Pancreas (tissue), 10 donors: ENCODE measurements at regions not wholly inside any gene's neighbourhood (a gene's known extent, or its start where the extent isn't known, plus 50 kb on each side); places are given as distances from the start of the nearest gene placed in this dataset.

Experiments
- ATAC-seq, 4 donors: fragments of 200-7000 bp; cut with Tn5 transposase; one replicate each; pipeline versions ENCODE4 v1.8.0 to v1.9.1; 2020; ENCODE audit warnings: mild to moderate bottlenecking in 4 of 4, moderate library complexity in 4 of 4
- DNase-seq, 6 donors: peaks; one replicate each; pipeline ENCODE4 v3.0.0-alpha.2; 2020
- FAIRE-seq: peaks from 2 replicates; lab custom pipeline; 2012; peaks lifted over from hg19 to GRCh38; lab: Jason Lieb, UNC
- H3K27ac ChIP-seq, 4 donors: fragments of 200-600 bp; sonication (generic); 1 replicate in 3 of 4; 2 replicates in 1 of 4; pipeline versions ENCODE4 v1.5.0 to v1.8.0; 2020
- H3K27me3 ChIP-seq, 4 donors: fragments of 200-600 bp; one replicate each; pipeline ENCODE4 v1.8.0; 2021
- H3K36me3 ChIP-seq, 3 donors: fragments of 200-600 bp; sonication (generic) in 1 of 3; one replicate each; pipeline versions ENCODE4 v1.5.0 to v1.8.0; 2020 to 2021
- H3K4me1 ChIP-seq, 3 donors: fragments of 200-600 bp; one replicate each; pipeline ENCODE4 v1.8.0; 2021
- H3K4me3 ChIP-seq, 4 donors: fragments of 200-600 bp; sonication (generic) in 2 of 4; one replicate each; pipeline versions ENCODE4 v1.5.0 to v1.8.0; 2020 to 2021
- H3K9me3 ChIP-seq, 4 donors: fragments of 200-600 bp; one replicate each; pipeline ENCODE4 v1.8.0; 2021
- WGBS, 2 donors: extraction: QIAGEN DNeasy Blood & Tissue Kit; methylation state at CpG; one replicate each; pipeline ENCODE4 v1.1.7; 2013; 5-methylcytosine and 5-hydroxymethylcytosine counted together
- intact Hi-C, 3 donors: fragments of 100-400 bp; cut with DNase I; formaldehyde crosslinking; loops; one replicate each; pipeline versions ENCODE4 v1.11.1 to v1.14.2; 2022
- TF ChIP-seq, protein P1 (sequence below), 4 donors: fragments of 200-600 bp; sonication (generic) in 3 of 4; IDR thresholded peaks; one replicate each; pipeline versions ENCODE4 v1.5.0 to v1.8.0; 2021; ENCODE audit warnings: antibody characterized with exemption in 4 of 4
- donor health status: healthy with polysubstance abuse.
- donor health status: DM: no; HTN: no; CAD: no; lungs with moderate emphysema.
- donor health status: DM: no; HTN: no; CAD: no.
- donor health status: control.
- donor health status: control.
- donor health status: Bipolar disorder and iron deficiency.
- donor health status: DM: yes; HTN: yes; CAD: no.
- donor health status: DM: no; HTN: no; CAD: no.
- donor health status: DM: no; HTN: no; CAD: no.
- donor health status: DM: yes; HTN: yes; CAD: no.

DNA sequence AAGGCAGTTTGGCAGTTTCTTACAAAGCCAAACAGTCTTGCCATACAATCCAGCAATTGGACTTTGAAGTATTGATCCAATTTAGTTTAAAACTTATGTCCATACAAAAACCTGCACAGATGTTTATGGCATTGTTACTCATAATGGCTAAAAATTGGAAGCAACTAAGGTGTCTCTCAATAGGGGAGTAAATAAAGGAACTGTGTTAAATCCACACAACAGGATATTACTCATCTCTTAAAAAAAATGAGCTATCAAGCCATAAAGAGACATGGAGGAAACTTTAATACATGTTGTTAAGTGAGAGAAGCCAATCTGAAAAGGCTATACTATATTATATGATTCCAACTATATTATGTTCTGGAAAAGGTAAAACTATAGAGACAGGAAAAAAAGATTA lies 313.6 kb upstream of the CD180 start:
- TF ChIP-seq, protein P1, sequence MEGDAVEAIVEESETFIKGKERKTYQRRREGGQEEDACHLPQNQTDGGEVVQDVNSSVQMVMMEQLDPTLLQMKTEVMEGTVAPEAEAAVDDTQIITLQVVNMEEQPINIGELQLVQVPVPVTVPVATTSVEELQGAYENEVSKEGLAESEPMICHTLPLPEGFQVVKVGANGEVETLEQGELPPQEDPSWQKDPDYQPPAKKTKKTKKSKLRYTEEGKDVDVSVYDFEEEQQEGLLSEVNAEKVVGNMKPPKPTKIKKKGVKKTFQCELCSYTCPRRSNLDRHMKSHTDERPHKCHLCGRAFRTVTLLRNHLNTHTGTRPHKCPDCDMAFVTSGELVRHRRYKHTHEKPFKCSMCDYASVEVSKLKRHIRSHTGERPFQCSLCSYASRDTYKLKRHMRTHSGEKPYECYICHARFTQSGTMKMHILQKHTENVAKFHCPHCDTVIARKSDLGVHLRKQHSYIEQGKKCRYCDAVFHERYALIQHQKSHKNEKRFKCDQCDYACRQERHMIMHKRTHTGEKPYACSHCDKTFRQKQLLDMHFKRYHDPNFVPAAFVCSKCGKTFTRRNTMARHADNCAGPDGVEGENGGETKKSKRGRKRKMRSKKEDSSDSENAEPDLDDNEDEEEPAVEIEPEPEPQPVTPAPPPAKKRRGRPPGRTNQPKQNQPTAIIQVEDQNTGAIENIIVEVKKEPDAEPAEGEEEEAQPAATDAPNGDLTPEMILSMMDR (IDR thresholded peaks at IDR 0.05): no peak
- H3K4me1 ChIP-seq: no peaks in the 10 kb centered on the region
- no peak overlapping the region for H3K4me3 ChIP-seq
- H3K27ac ChIP-seq: no peak overlapping the region
- ATAC-seq: no peak
- no peaks in the 10 kb centered on the region for H3K27me3 ChIP-seq
- intact Hi-C loops: no loop called here
- FAIRE-seq: no peak
- no peaks in the 10 kb centered on the region for H3K9me3 ChIP-seq
- no peaks in the 10 kb centered on the region for H3K36me3 ChIP-seq
- DNase-seq: no peak

DNA sequence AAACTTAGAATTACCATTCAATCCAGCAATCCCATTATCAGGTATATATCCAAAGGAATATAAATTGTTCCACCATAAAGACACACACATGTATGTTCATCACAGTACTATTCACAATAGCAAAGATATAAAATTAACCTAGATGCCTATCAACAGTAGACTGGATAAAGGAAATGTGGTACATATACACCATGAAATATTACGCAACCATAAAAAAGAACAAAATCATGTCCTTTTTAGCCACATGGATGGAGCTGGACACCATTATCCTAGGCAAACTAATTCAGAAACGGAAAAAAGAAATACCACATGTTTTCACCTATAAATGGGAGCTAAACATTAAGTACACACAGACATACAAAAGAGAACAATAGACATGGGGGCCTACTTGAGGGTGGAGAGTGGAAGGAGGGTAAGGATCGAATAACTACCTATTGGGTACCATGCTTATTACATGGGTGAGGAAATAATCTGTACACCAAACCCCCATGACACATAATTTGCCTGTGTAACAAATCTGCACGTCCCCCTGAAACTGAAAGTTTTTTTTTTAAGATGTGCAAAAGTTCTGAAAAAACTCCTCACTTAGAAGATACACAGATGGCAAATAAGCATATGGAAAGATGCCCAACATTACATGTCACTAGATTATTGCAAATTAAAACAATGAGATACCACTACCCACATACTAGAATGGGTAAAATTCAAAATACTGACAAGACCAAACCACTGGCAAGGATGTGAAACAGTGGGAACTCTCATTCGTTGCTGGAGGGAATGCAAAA lies 313.0 kb upstream of the CD180 start:
- Histone ChIP-seq H3K4me3 (no peak overlapping the region), H3K4me1 (no peaks in the 10 kb centered on the region), H3K27ac (no peak overlapping the region), H3K36me3 (no peaks in the 10 kb centered on the region), H3K27me3 (no peaks in the 10 kb centered on the region), H3K9me3 (no peaks in the 10 kb centered on the region)
- no peak for DNase-seq
- 56 to 73% methylated on average over 5 of the region's 5 CpGs for WGBS, 2 donors
- no peak for ATAC-seq
- intact Hi-C loops: no loop called here
- FAIRE-seq: no peak
- TF ChIP-seq, protein P1 (IDR thresholded peaks at IDR 0.05): no peak

DNA sequence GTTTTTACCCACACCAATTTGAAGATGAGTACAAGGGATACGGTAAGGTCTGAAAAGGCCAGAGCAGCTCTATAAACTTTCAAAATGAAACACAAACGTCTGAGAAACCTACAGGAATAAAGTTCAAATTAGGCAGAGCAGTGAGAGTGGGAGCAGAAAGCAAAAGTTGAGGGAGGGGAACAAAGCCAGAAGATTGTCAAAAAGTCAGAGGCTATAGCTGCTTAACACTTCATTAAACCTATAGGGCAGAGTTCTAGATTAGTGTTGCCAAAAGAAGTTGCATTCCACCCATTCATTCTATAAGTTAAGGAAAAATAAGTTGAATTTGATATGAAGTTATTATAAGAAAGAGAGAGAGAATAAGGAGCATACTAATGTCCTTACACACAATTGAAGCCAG lies 309.6 kb upstream of the CD180 start:
- no peaks in the 10 kb centered on the region for H3K9me3 ChIP-seq
- H3K36me3 ChIP-seq: no peaks in the 10 kb centered on the region
- 67 to 76% methylated on average over 2 of the region's 2 CpGs for WGBS, 2 donors
- FAIRE-seq: no peak
- H3K27me3 ChIP-seq: no peaks in the 10 kb centered on the region
- H3K27ac ChIP-seq: no peak overlapping the region
- no peaks in the 10 kb centered on the region for H3K4me1 ChIP-seq
- ATAC-seq: no peak
- H3K4me3 ChIP-seq: no peak overlapping the region
- DNase-seq: no peak
- intact Hi-C loops: no loop called here
- TF ChIP-seq, protein P1 (IDR thresholded peaks at IDR 0.05): no peak

DNA sequence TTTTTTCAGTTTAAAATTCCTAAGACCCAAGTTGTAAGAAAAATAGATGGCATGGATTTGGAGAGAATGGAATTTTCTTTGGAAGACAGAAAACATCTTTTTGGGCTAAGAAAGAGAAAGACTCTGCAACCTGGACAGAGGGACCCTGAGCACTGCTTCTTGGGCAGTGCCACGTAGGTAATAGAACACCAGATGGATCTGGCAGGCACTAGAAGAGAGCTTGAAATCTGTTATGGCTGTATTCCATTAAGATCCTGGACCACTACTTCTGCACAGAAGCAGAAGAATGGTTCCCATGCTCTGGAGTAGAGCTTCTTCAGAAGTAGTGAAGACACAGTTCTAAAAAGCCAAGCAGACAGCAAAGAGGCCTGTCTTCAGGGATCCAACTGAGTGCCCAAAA lies 306.4 kb upstream of the CD180 start:
- ATAC-seq (no peak), DNase-seq (no peak), FAIRE-seq (no peak)
- intact Hi-C loops: no loop called here
- 77 to 78% methylated on average over 1 of the region's 1 CpG for WGBS, 2 donors
- Histone ChIP-seq H3K27me3 (no peaks in the 10 kb centered on the region), H3K4me3 (no peak overlapping the region), H3K9me3 (no peaks in the 10 kb centered on the region), H3K27ac (no peak overlapping the region), H3K4me1 (no peaks in the 10 kb centered on the region), H3K36me3 (no peaks in the 10 kb centered on the region)
- TF ChIP-seq, protein P1 (IDR thresholded peaks at IDR 0.05): no peak

DNA sequence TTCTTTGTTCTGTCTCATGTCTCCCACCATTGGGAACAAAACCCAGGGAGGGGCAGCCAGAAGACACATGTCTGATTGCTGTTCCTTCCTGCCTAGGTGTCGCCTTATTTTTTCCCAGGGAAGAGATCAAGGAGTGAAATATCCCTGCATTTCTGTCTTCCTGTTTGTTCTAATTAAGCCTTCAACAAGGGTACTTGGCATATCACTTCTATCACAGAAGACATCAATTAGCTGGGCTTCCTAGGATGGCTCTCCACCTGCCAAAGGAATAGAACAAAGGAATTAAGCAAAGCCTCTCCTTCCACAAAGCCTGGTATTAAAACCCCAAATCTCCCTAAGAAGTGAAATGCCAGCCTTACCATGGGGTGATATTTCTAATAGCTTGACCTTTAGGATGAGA lies 299.5 kb upstream of the CD180 start:
- FAIRE-seq: no peak

More for the DNA sequence above, 299.5 kb upstream of the CD180 start:
- Histone ChIP-seq H3K36me3 (no peaks in the 10 kb centered on the region), H3K27me3 (no peaks in the 10 kb centered on the region), H3K4me3 (no peak overlapping the region), H3K9me3 (no peaks in the 10 kb centered on the region), H3K27ac (no peak overlapping the region), H3K4me1 (no peaks in the 10 kb centered on the region)
- TF ChIP-seq, protein P1 (IDR thresholded peaks at IDR 0.05): no peak
- 84 to 94% methylated on average over 1 of the region's 1 CpG for WGBS, 2 donors
- no peak for ATAC-seq
- intact Hi-C loops: no loop called here
- no peak for DNase-seq
